Neural crest cell (in vitro differentiated cells): ENCODE measurements at regions not wholly inside any gene's neighbourhood (a gene's known extent, or its start where the extent isn't known, plus 50 kb on each side); places are given as distances from the start of the nearest gene placed in this dataset.

Experiments used
- DNase-seq: peaks from one replicate; pipeline ENCODE4 v3.0.0; 2021; ENCODE audit warnings: low read depth, mixed read lengths, low spot score
- H3K27ac Mint-ChIP-seq: one replicate; pipeline ENCODE4 v1.8.0; 2021; ENCODE audit warnings: mild to moderate bottlenecking, mixed read lengths; ENCODE audit not compliant: unreplicated experiment
- H3K27me3 Mint-ChIP-seq: 2 replicates; pipeline ENCODE4 v1.8.0; 2021; ENCODE audit warnings: low read depth, mild to moderate bottlenecking, mixed read lengths
- H3K36me3 Mint-ChIP-seq: 2 replicates; pipeline ENCODE4 v1.8.0; 2021; ENCODE audit warnings: low read depth, mild to moderate bottlenecking, mixed read lengths
- H3K4me1 Mint-ChIP-seq: 2 replicates; pipeline ENCODE4 v1.8.0; 2021; ENCODE audit warnings: mixed read lengths
- H3K4me3 Mint-ChIP-seq: one replicate; pipeline ENCODE4 v1.8.0; 2021; ENCODE audit warnings: mild to moderate bottlenecking, mixed read lengths
- H3K9me3 Mint-ChIP-seq: 2 replicates; pipeline ENCODE4 v1.8.0; 2021; ENCODE audit warnings: mixed read lengths
- CTCF ChIP-seq: fragments of 200-600 bp; sonication (generic); conservative IDR thresholded peaks from 2 replicates; pipeline ENCODE4 v1.5.0; 2021; ENCODE audit warnings: antibody characterized with exemption, mild to moderate bottlenecking

DNA sequence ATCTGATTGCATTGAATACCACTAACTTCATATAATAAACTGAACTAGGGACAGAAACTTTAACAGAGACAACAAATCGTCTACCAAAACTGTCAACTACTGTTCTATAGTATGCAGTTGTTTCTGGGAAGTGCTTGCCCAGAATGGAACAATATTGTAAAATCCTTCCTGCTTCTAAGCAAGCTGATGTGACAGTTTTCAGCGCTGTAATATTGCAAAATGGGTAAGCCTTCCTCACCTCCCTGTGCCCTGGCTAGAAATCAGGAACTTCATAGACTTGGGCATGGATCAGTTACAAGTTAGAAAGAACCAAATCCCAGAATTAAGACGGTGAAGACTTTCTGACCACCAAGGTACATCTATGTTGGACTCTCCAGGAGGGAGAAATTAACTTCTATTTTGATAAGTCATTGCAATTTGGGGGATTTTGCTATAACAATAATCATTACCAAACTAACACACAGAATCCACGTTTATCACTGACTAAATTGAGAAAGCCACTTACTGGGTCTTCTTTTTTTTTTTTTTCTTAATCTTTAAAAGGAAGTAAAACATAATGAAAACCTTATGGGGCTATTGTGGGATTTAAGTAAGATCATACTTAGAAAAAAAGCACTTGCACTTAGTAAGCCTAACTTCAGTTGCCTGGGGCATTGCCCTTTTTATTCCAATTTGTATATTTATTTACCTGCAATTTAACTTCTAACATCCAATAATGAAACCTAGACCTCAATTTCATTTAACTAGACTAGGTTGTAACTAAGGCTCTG is 261.5 kb downstream of the TRIB2 start:
- Mint-ChIP-seq H3K4me3 (no peak overlapping the region), H3K4me1 (peaks cover 12% of the 10 kb centered on the region), H3K27ac (no peak overlapping the region), H3K9me3 (peaks cover 4% of the 10 kb centered on the region), H3K36me3 (peaks cover 4% of the 10 kb centered on the region), H3K27me3 (no peaks in the 10 kb centered on the region)
- DNase-seq: no peak
- TF ChIP-seq CTCF: no peak

- no peak for TF ChIP-seq CTCF
- Mint-ChIP-seq H3K27ac (no peak overlapping the region), H3K27me3 (no peaks in the 10 kb centered on the region), H3K36me3 (peaks cover 1% of the 10 kb centered on the region), H3K9me3 (peaks cover under 1% of the 10 kb centered on the region), H3K4me3 (no peak overlapping the region), H3K4me1 (peaks cover 12% of the 10 kb centered on the region)
- no peak for DNase-seq
Measured at GRCh38 chr2:12979066-12979465, 262.3 kb downstream of the TRIB2 start.

DNA sequence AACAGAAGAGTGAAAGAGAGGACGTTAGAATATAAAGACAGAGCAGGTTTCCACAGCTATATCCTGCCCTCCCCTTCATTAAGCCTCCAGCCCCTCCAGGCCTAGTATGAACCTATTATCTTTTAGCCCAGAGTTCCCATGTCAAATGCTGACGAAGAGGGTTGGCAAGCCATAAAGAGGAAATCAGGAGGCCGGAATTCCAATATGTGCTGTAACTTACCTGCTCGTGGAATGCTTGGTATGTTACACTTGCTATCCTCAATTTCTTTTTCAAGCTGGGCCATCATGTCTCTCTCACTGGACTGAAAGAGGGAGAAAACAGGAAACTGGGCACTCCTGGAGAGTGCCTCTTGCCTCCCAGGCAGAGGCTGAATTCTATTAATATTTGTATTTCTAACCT is 264.1 kb downstream of the TRIB2 start:
- Mint-ChIP-seq H3K27ac (no peak overlapping the region), H3K36me3 (no peaks in the 10 kb centered on the region)
- no peak for TF ChIP-seq CTCF

DNA sequence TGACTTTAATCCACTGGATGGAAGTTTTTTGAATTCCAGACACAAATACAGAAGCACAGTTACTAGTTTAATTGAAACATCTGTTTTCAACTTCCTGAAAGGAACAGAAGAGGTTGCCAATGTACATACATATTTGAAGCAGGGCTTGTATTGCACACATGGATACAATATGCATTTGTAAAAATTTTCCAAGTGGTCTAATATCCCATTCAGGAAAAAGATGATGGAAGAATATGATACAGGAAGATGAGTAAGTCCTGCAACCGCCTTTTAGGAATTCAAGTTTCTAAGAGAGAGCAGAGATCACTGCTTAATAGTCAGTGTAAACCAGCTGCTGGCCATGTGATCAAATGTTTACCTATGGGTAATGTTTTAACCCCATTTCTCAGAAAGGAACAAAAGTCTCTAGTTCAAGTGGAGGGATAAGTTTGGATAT is 265.4 kb downstream of the TRIB2 start:
- Mint-ChIP-seq H3K36me3 (no peaks in the 10 kb centered on the region), H3K4me3 (no peak overlapping the region), H3K4me1 (peaks cover 12% of the 10 kb centered on the region), H3K27me3 (no peaks in the 10 kb centered on the region), H3K9me3 (no peaks in the 10 kb centered on the region), H3K27ac (no peak overlapping the region)
- DNase-seq: no peak
- TF ChIP-seq CTCF: no peak

More for the DNA sequence above, 264.1 kb downstream of the TRIB2 start:
- Mint-ChIP-seq H3K27me3 (no peaks in the 10 kb centered on the region), H3K9me3 (no peaks in the 10 kb centered on the region), H3K4me3 (no peak overlapping the region), H3K4me1 (peaks cover 12% of the 10 kb centered on the region)
- no peak for DNase-seq

GRCh38 chr2:12987246-12987645 is 270.5 kb downstream of the TRIB2 start:
- Mint-ChIP-seq H3K9me3 (peaks cover 4% of the 10 kb centered on the region), H3K27me3 (no peaks in the 10 kb centered on the region), H3K4me1 (no peaks in the 10 kb centered on the region), H3K27ac (no peak overlapping the region), H3K4me3 (no peak overlapping the region), H3K36me3 (no peaks in the 10 kb centered on the region)
- no peak for TF ChIP-seq CTCF
- no peak for DNase-seq
